Heart left ventricle (tissue), 16 donors: ENCODE measurements at regions not wholly inside any gene's neighbourhood (a gene's known extent, or its start where the extent isn't known, plus 50 kb on each side); places are given as distances from the start of the nearest gene placed in this dataset.

ENCODE experiments used
- ATAC-seq, 4 donors: fragments of 200-7000 bp; cut with Tn5 transposase; one replicate each; pipeline ENCODE4 v1.9.1; 2020 to 2022; ENCODE audit warnings: moderate library complexity in 4 of 4, mild to moderate bottlenecking in 3 of 4, moderate number of reproducible peaks in 1 of 4
- DNase-seq, 5 donors: peaks; one replicate each; pipeline ENCODE4 v3.0.0-alpha.2; 2020
- H3K27ac ChIP-seq, 12 donors: fragments of 200-600 bp; sonication (generic) in 4 of 12; one replicate each; pipeline versions ENCODE4 v1.5.0 to v1.8.0; 2016 to 2022; ENCODE audit warnings: mild to moderate bottlenecking in 2 of 12
- H3K27me3 ChIP-seq, 9 donors: fragments of 200-600 bp; sonication (generic) in 2 of 9; one replicate each; pipeline versions ENCODE4 v1.5.1 to v1.8.0; 2016 to 2022; ENCODE audit warnings: mild to moderate bottlenecking in 3 of 9
- H3K36me3 ChIP-seq, 9 donors: fragments of 200-600 bp; sonication (generic) in 2 of 9; one replicate each; pipeline versions ENCODE4 v1.5.0 to v1.8.0; 2018 to 2022; ENCODE audit warnings: mild to moderate bottlenecking in 2 of 9
- H3K4me1 ChIP-seq, 12 donors: fragments of 200-600 bp; sonication (generic) in 4 of 12; one replicate each; pipeline versions ENCODE4 v1.5.0 to v1.8.0; 2016 to 2022; ENCODE audit warnings: mild to moderate bottlenecking in 3 of 12
- H3K4me3 ChIP-seq, 12 donors: fragments of 200-600 bp; sonication (generic) in 4 of 12; one replicate each; pipeline versions ENCODE4 v1.5.0 to v1.8.0; 2017 to 2022; ENCODE audit warnings: mild to moderate bottlenecking in 9 of 12, moderate library complexity in 4 of 12
- H3K9me3 ChIP-seq, 12 donors: fragments of 200-600 bp; sonication (generic) in 4 of 12; one replicate each; pipeline versions ENCODE4 v1.5.0 to v1.8.0; 2016 to 2022; ENCODE audit warnings: mild to moderate bottlenecking in 1 of 12
- CTCF ChIP-seq, 12 donors: fragments of 200-600 bp; sonication (generic) in 4 of 12; IDR thresholded peaks; one replicate each; pipeline versions ENCODE4 v1.5.0 to v1.8.0; 2018 to 2022; ENCODE audit warnings: antibody characterized with exemption in 12 of 12, mild to moderate bottlenecking in 5 of 12
- POLR2A ChIP-seq, 2 donors: fragments of 450-650 bp; IDR thresholded peaks; one replicate each; pipeline ENCODE4 v1.6.1; 2017; ENCODE audit warnings: antibody characterized with exemption in 2 of 2, mild to moderate bottlenecking in 2 of 2, moderate library complexity in 2 of 2
- WGBS, 4 donors: extraction: QIAGEN DNeasy Blood & Tissue Kit in 2 of 4; methylation state at CpG; one replicate each; pipeline versions ENCODE4 v1.1.5 to v1.1.7; 2013 to 2018; 5-methylcytosine and 5-hydroxymethylcytosine counted together
- intact Hi-C, 10 donors: fragments of 100-400 bp; cut with DNase I; formaldehyde crosslinking; loops; one replicate each; pipeline versions ENCODE4 v1.11.1 to v1.14.2; 2022
- donor health status: ischemic (EF 13 %, LVEDD 7.1; RV severe dilation, severe dysfunction).
- donor health status: healthy with polysubstance abuse.
- donor health status: DM: no; HTN: yes; CAD: no.
- donor health status: DM: no; HTN: no; CAD: no.
- donor health status: ischemic (EF 25% LVEDD 6.9; RV normal size, moderate dysfunction).
- donor health status: ischemic (EF 25% LVEDD 5.7; RV mildly dilated, moderate dysfunction).
- donor health status: healthy.
- donor health status: DM: yes; HTN: yes; CAD: no.
- donor health status: ischemic (EF 35%, LVEDD 5.7; RV mildly dilated, moderate dysfunction).
- donor health status: nonischemic (EF 11% LVEDD 7.7; RV severe dilation, severe dysfunction).
- donor health status: DM: yes; HTN: yes; CAD: no.
- donor health status: PGD.
- donor health status: ischemic (EF 29% LVEDD 5.4; RV normal size, mild dysfunction).
- donor health status: nonischemic (EF 23%, LVEDD 6.1; RV moderate dilation, normal function).

- intact Hi-C loops: loop anchor here (2.0 to 10.0 kb wide), 11 partner anchors 45 to 510 kb away; partner anchors contain the start of gene ZFP36L2 (in 1 of the 10)
- 78 to 88% (median 82%) methylated on average over 12 of the region's 12 CpGs for WGBS, 4 donors
- H3K27me3 ChIP-seq: no peaks in the 10 kb centered on the region
- peaks cover 0 to 20% (median 12%) of the 10 kb centered on the region in 12 donors for H3K4me1 ChIP-seq
- H3K9me3 ChIP-seq: peaks cover 0 to 4% (median 0%) of the 10 kb centered on the region in 12 donors
- ATAC-seq (no peak), DNase-seq (peak in 1 of 5 donors; percentile 16)
- TF ChIP-seq POLR2A (IDR thresholded peaks at IDR 0.05) (no peak), CTCF (IDR thresholded peaks at IDR 0.05) (no peak)
- no peaks in the 10 kb centered on the region for H3K36me3 ChIP-seq
- no peak overlapping the region for H3K4me3 ChIP-seq
- no peak overlapping the region for H3K27ac ChIP-seq
These were observed 185.1 kb upstream of the HAAO start for GRCh38 chr2:42977270-42978174.

- DNase-seq: peak in 1 of 5 donors; percentile 40
- intact Hi-C loops: loop anchor here (2.0 to 10.0 kb wide), 11 partner anchors 46 to 511 kb away; partner anchors contain the start of gene ZFP36L2 (in 1 of the 10)
- Histone ChIP-seq H3K4me1 (peaks cover 0 to 23% (median 12%) of the 10 kb centered on the region in 12 donors), H3K4me3 (no peak overlapping the region), H3K27ac (no peak overlapping the region), H3K9me3 (peaks cover 0 to 5% (median 0%) of the 10 kb centered on the region in 12 donors), H3K27me3 (no peaks in the 10 kb centered on the region), H3K36me3 (no peaks in the 10 kb centered on the region)
- 85 to 96% (median 88%) methylated on average over 5 of the region's 5 CpGs for WGBS, 4 donors
- TF ChIP-seq CTCF (IDR thresholded peaks at IDR 0.05) (no peak), POLR2A (IDR thresholded peaks at IDR 0.05) (no peak)
- ATAC-seq: no peak
These were observed 184.0 kb upstream of the HAAO start for GRCh38 chr2:42976351-42976750.

GRCh38 chr2:42974721-42975717 is 182.6 kb upstream of the HAAO start:
- peak overlapping the region in 11 of 12 donors; percentile 7 to 59 (median 48) for H3K4me3 ChIP-seq
- TF ChIP-seq POLR2A (IDR thresholded peaks at IDR 0.05): no peak
- TF ChIP-seq CTCF (IDR thresholded peaks at IDR 0.05): peak; percentile 72 to 95 (median 89)
- no peaks in the 10 kb centered on the region for H3K36me3 ChIP-seq
- H3K4me1 ChIP-seq: peaks cover 0 to 23% (median 12%) of the 10 kb centered on the region in 12 donors
- peak overlapping the region in 10 of 12 donors; percentile 22 to 83 (median 48) for H3K27ac ChIP-seq
- intact Hi-C loops: loop anchor here (1.0 to 10.0 kb wide), 15 partner anchors 47 to 512 kb away; partner anchors contain the start of gene ZFP36L2 (in 1 of the 10)
- H3K27me3 ChIP-seq: no peaks in the 10 kb centered on the region
- peaks cover 0 to 5% (median 0%) of the 10 kb centered on the region in 12 donors for H3K9me3 ChIP-seq
- WGBS, 4 donors: 15 to 29% (median 22%) methylated on average over 16 to 40 of the region's 40 CpGs
- ATAC-seq (peak; percentile 57 to 91 (median 87)), DNase-seq (peak; percentile 74 to 90 (median 79))
